ENCODE measurements at regions not wholly inside any gene's neighbourhood (a gene's known extent, or its start where the extent isn't known, plus 50 kb on each side); places are given as distances from the start of the nearest gene placed in this dataset.
"Not testable (repeated sequence)": the region's sequence is repeated elsewhere in the genome, so short reads cannot be mapped to it uniquely, and the experiment has no call there.

DNA sequence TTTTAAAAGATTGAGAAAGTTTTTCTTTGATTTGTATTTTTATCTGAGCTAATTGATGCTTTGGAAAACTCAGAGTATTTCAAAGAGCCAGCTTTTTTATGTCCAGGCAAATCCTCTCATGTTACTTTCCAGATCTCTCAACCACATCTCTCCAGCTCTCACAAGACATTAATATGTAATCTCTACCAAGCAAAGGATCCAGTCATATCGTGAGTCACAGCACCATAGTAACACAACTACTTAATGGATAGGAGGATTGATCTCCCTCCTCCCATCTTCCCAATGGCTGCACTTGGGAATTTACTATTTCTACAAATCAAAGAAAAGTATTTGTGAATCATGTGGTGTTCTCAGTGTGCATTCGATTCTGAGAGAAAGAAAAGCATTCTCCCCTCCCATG lies 63.3 kb downstream of the POU4F1 start:
- no peak for DNase-seq

DNA sequence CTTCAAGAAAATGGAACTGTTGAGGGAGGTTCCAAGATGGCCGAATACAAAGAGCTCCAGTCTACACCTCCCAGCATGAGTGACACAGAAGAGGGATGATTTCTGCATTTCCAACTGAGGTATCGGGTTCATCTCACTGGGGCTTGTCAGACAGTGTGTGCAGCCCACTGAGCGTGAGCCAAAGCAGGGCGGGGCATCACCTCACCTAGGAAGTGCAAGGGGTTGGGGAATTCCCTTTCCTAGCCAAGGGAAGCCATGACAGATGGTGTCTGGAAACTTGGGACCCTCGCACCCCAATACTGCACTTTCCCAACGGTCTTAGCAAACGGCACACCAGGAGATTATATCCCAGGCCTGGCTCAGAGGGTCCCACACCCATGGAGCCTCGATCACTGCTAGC lies 77.3 kb downstream of the POU4F1 start:
- DNase-seq, result not testable (repeated sequence)

DNA sequence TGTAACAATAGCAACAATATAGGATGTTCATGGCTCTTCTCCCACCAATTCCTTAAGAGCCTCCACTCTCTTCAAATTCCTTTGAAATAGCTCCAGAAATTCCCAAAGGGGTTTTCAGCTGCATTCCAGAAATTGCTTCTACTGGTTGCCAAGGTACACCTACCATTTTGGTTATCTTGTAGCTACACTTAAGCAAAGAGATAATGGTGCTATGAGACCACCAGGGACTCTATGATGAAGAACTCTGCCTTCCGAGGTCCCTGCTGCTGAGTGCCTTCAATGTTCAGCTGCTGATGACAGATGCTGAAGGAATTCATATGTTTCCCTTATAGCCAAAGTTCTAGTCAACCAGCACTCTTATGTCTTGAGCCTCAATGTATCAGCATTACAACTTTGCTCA lies 78.4 kb downstream of the POU4F1 start:
- DNase-seq, result no peak

DNA sequence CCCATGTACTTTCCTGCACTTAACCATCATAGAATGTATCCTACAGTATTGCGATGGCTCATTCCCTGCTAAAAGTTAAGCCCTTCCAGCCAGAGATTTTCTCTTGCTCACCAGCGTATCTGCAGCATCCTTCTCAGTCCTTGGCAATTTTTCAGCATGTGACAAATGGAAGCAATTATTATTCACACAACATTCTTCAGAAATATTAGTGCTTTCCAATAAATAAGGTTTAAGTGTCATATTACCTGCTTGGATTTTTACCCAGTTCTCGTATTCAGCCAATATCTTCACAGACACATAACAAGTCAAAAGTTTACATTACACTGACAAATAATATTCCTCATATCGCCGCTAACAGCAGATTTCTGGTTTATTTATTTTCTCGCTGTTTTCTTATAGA lies 82.3 kb downstream of the POU4F1 start:
- DNase-seq, result no peak

DNA sequence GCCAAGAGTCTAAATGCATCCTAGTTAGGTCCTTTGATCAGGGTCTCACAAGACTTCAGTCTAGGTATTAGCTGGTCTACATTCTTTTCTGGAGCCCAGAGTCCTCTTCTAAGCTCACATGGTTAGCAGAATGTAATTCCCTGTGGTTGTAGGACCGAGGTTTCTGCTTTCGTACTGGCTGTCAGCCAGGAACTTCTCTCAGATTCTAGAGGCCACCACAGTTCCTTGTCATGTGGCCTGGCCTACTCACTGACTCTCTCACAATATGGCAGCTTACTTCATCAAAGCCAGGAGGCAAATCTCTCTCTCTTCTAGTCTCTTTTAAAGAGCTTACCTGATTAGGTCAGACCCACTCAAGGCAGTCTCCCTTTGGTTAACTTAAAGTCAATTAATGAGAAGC lies 82.9 kb downstream of the POU4F1 start:
- DNase-seq, result no peak

DNA sequence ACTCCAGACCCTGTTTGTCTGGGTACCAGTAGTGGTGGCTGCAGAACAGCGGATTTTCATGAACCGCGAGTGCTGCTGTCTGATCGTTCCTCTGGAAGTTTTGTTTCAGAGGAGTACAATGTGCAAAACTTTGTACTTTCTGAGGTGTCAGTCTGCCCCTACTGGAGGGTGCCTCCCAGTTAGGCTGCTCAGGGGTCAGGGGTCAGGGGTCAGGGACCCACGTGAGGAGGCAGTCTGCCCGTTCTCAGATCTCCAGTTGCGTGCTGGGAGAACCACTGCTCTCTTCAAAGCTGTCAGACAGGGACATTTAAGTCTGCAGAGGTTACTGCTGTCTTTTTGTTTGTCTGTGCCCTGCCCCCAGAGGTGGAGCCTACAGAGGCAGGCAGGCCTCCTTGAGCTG lies 84.9 kb downstream of the POU4F1 start:
- DNase-seq, result not testable (repeated sequence)

DNA sequence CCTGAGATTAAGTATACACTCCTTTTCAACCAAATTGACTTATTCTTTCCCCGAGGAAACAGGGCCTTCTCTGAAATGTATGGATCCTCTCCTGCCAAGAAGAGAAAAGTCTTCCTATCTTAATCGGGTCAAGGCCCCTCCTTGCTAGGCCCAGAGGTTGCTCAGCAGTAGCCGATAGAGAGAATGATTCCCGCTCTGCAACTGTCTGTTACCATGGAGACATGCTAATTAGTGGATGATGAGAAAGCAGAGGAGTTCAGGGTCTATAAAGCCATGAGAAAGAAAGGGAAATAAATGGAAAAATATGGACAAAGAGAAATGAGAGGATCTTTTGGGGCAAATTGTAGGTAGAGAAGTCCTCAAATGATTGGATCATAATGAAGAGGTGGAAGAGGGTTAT lies 103.5 kb downstream of the POU4F1 start:
- peak; percentile 33 for DNase-seq

DNA sequence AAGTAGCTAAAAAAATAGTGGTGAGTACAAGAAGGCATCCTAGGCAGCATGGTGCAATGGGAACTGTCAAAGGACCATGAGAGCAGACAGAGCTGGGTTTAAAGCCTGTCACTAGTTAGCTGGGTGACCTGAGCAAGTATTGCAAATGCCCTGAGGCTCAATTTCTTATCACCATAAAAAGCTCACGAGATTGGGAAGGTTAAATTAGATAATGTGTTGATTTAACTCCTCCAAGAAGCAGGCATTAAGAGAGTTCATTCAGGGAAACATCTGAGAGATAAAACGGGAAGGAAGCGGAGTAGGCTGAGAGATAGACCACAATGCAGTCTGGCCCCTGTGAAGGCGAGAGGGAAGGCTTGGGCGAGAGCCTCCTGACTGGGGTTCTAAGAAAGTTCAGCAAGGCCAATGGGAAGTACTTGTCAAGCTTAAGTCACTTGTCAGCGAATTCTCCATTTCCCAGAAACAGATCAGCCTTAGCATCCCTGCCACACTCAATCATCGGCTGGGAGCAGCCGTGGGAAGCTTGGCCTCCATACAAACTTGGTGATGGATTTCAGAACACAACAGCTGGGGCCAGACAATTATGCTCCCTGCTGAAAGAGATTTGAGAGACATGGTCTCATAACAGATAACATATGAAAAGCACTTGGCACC lies 105.5 kb downstream of the POU4F1 start:
- DNase-seq, result no peak

DNA sequence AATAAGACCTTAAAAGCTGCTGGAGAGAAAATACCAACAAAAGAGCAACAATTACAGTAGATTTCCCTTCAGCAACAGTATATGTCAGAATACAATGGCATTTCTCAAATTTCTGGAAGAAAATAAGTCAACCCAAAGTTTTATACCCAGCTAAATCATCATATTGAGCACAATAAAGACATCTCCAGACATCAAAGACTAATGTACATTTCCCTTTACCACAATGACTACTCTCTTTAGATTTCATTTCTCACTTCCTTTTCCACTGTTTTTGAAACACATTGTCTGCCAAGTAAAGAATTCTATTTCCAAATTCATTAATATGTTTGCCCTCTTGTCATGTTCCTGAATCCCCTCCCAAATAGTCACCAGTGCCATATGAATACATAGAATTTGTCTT lies 111.4 kb downstream of the POU4F1 start:
- no peak for DNase-seq

DNA sequence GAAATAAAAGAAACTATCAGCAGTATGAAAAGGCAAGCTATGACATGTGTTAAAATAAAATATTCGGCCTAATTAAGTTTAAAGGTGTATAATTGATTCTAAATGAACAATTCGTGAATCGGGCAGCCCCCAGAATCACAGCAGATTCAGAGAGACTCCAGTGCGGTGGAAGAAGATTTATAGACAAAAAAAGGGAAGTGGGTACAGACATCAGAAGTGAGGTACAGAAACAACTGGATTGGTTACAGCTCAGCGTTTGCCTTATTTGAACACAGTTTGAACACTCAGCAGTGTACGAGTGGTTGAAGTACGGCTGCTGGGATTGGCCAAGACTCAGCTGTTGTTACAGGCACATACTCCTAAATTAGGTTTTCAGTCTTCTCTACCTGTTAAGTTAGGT lies 113.1 kb downstream of the POU4F1 start:
- not testable (repeated sequence) for DNase-seq

DNA sequence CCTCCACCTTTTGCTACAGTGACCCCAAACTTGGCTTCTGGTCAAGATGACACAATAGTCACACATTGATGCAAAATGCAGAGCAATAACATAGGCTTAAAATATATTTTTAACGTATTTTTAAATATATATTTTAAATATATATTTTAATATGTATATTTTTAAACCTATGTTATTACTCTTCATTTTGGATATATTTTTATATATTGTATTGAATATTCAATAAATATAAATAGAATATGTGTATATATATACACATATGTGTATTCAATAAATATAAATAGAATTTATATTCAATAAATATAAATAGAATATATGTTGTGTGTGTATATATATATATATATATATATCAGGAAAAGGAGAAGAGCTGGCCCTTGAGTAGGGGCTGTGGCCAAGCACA lies 115.6 kb downstream of the POU4F1 start:
- no peak for DNase-seq

DNA sequence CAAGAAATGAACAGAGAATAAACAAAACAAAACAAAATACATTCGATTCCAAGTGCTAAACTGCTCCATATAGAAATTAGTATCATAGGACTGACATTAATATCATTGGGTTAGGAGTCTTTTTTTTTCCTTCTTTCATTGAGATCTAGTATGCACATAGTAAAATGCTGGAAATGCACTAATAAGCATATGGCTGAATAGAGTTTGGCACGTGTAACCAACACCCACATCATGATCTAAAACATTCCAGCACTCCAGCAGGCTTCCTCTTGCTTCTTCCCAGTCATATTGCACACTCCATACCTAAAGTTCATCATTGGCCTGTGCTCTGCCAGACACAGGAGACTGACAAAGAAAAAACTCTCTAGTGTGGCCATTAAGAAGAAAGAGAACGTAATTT lies 117.5 kb downstream of the POU4F1 start:
- DNase-seq, result no peak

DNA sequence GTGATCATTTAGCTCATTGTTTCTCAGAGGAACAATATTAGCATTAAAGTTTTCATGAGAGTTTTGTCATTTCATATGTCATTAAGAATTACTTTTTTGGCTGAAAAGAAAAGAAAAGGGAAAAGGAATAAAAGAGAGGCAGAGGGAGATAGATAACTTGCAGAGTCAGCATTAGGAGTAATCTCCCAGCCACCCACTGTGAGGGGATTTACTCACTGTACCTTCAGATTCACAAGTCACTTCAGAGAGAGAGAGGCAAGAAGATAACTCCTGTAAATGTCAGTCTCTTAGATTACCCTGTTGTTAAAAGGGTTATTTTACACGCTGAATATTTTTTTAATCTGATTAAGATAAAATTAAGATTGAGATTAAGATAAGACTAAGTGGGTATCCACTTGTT lies 125.2 kb downstream of the POU4F1 start:
- no peak for DNase-seq

DNA sequence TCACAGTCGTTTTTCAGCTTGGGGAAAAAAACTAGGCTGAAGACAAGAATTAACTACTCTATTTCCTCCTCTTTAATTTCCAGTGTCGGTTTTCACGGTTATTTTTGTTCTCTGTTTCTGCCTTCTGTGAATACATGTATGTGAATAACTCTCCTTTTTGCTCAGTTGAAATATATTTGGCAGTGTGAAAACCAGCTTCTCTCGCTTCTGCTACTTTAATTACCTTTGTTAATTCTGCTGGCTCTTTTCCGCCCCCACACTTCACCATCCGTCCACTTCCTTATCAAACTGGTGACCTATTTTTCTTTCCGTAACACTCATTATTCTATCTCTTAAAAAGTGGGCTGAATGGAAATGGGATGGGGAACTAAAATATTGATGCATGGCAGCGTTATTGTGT lies 126.4 kb downstream of the POU4F1 start:
- no peak for DNase-seq

DNA sequence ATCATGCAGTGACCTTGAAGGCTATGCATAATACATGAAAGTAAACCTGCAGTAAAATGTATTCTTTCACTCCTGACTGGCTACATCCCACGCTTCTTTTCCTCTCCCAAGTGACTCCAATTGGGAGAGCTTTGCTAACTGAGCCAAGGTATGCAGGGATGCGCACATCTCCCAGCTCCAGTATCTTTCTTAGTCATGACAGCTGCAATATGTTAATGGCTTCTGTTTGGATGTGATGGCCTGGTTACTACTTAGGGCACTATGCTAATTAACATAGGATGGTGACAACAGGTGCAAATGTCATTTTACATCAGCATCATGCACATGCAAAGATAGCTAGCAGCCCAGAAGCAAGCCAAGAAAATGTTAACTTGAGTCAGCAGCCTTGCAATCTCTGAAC lies 134.7 kb downstream of the POU4F1 start:
- DNase-seq, result no peak

DNA sequence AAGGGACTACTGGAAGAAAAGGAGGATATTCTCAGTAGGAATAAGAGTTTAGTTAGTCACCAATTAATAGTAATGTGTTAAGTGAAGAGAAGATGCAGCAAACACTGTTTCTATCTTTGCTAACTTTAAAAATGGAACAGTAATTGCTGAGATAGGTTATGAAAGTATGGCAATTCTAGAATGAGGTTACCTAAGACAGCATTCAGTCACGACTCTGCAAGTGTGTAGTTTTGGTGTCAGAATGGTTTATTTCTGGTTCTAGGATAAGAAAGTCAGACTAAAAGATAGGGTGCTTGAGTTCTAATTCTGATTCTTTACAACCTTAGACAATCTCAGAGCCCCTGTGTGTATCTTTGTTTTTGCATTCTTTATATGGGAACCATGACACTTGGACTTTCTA lies 138.1 kb downstream of the POU4F1 start:
- DNase-seq, result no peak

DNA sequence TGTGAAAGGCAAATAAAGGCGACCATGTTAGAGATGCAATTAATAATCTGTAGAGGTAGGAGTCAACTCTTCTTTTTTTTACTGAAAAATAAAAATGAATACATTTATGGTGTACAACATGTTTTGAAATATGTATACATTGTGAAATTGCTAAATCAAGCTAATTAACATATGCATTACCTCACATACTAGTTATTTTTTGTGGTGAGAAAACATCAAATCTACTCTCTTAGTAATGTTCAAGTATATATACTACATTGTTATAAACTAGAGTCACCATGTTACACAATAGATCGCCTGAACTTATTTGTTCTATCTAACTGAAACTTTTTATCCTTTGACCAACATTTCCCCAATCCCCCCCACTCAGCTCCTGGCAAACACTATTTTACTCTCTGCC lies 143.2 kb downstream of the POU4F1 start:
- no peak for DNase-seq

DNA sequence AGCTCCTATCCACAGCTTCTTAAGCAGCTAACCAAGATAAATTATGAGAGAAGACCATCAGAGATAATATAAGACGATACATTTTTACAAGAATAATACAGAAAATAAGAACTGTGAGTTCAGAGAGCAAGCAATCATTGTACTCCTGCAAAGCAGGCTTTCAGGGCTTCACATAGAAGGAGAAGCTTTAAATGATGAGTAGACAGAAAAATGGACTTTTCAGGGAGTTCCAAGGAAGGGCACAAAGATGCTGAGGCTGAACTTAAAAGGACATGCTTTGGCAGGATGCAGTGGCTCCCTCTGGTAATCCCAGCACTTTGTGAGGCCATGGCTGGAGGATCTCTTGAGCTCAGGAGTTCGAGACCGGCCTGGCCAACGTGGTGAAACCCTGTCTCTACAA lies 159.5 kb downstream of the POU4F1 start:
- DNase-seq, result no peak

DNA sequence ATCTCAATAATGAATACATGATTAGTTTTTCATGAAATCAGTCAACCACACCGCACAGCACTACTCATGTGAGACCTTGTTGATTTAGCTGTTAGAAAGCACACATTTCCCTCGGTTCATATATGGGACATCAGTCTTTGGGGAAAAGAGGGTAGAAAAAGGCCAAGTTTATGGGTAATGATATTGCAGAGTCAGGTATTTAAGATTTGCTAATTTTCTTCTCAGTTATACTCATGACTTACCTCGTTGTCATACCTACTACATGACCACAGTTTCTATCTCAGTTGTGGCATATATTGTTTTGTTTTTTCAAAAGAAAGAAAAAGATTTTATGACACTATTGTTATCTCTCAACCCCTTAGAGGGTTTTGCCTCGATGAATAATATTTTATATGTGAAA lies 165.6 kb downstream of the POU4F1 start:
- DNase-seq, result no peak

DNA sequence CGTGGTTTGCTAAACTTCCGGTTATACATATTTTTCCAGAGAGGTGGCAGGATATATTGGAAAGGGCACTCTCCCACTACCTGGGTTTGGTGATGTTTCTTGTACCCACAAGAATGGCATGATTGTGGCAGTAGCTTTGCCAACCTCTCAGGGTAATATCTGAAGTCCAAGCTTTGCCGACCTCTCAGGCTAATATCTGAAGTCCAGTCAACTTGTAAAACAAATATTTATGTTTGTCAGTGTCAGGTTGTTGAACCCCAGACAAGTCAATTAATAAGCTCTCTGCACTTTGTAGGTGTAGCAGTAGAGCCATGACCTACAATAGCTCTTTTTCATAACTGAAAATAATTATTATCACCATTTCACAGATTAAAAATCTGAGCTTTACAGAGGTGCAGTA lies 167.0 kb downstream of the POU4F1 start:
- DNase-seq, result no peak

DNA sequence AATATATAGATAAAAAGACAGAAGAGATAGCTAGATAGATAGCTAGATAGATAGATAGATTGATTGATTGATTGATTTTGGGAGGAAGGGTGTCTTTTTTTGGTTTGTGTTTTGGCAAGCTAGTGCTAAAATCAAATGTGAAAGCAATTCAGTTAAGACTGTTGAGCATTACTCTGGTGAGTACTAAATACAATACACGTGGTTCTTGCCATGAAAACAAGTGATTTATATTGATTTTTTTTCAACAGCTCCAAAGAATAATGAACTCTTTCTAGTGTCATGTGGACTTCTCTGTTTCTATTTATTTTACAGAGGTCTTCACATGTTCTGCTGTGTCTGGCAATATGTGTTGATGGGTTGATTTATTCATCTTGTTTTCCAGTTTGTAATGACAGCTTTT lies 172.0 kb downstream of the POU4F1 start:
- no peak for DNase-seq

DNA sequence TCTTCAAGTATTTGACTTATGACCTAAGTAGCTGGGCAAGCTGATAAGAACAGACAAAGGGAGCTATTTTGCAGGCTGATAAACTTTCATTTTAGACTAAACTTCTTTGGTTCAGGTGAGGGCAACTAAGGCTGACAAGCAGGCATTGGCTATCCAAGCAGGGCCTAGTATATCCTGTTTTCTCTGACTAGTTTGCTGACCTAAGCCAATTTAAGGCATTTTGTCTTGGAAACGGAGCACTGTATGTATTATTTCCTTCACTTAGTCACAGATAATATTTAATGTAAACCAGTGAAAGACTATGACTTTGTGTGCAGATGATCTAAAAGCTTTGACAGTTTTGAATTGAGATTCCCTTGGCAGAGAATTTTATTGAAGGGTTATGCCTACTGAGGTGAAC lies 172.5 kb downstream of the POU4F1 start:
- no peak for DNase-seq

DNA sequence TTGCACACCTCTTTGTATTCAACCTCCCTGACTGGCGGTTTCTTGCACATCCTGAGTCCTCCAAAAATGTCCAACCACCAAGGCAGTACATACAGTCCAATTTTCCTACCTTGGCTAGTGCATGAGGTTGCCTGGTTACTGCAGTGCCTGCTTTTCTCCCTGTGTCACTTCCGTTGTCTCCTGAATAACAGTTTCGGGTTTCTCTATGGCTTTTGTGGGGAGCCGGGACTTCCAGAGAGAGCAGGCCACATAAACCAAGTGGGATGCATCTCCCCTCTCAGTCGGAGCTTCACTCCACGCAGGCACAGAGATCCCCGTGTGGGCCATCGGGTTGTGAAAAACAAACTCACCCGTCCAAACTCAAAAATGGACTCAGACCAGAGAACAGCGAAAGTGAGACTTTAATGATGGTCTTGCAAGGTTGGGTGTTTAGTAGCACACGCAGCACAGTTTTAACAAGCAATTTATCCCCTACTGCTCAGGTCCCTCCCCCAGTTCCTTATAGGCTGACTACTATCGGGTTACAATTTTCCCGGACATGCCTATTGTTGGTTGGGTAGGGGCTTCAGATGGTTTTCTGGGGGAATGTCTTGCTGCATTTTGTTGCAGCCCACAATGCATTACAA lies 173.1 kb downstream of the POU4F1 start:
- peak; percentile 74 for DNase-seq

DNA sequence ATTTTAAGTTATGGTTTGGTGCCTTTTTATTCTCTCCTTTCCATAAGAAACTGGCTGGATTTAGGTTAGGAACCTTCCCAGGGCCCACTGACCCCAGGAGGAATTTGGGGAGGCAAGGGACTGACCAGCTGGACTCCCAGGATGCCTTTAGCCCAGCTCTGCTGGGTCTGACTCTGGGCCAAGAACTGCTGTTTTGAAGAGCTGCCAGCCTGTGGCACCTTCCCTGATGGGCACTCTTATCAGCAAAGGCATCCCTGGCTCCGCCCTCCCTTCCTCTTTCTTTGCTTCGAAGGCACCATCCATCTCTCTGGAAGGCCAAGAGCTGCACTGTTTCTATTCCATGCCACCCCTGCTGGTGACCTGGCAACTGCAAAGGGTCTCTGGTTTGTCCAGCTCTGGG lies 174.7 kb downstream of the POU4F1 start:
- no peak for DNase-seq

DNA sequence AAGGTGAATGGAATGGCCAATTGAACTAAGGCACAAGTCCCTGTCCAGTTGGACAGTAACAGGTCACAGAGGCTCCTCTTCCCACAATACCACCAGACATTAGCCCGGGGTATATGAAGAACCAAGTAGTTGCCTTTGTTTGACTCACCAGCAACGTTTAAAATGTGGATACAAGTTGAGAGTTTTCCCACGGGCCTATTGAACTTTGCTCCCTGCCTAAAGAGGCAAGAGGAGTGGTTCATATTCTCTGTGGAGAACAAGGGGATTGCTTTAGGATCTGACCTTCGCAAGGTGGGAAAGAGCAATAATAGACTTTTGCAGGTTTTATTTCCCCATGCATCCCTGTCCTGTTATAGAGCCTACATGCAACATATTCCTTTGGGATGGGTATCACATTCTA lies 177.2 kb downstream of the POU4F1 start:
- DNase-seq, result no peak
